LoVo (cell line): ENCODE measurements at regions not wholly inside any gene's neighbourhood (a gene's known extent, or its start where the extent isn't known, plus 50 kb on each side); places are given as distances from the start of the nearest gene placed in this dataset.

ENCODE experiments used
- DNase-seq: peaks from one replicate; pipeline ENCODE4 v3.0.0-alpha.2; 2016; ENCODE audit warnings: low spot score

GRCh38 chr18:2425426-2426317 lies 145.6 kb downstream of the METTL4 start:
- DNase-seq = no peak

DNA sequence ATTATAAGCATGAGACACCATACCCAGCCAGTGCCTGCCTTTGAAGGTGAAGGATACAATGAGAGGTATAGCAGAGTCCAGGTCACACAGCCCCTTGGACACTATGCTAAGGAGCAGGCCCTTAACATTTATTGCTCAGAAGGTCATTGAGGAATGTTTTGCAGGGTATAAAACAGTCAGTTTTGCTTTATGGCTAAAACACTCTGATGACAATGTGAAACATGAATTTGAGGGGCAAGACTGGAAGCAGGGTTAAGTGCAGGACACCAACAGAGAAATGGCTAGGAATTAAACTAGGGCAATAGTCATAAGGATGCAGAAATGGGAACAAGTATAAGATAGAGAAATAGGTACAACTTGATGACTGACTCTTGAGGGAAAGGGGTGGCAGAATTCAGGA lies 141.1 kb downstream of the METTL4 start:
- DNase-seq = no peak

GRCh38 chr18:2431806-2432205 lies 139.5 kb downstream of the METTL4 start:
- no peak for DNase-seq

GRCh38 chr18:2433366-2433765 lies 137.9 kb downstream of the METTL4 start:
- DNase-seq = no peak

GRCh38 chr18:2441544-2441943 lies 129.8 kb downstream of the METTL4 start:
- no peak for DNase-seq

DNA sequence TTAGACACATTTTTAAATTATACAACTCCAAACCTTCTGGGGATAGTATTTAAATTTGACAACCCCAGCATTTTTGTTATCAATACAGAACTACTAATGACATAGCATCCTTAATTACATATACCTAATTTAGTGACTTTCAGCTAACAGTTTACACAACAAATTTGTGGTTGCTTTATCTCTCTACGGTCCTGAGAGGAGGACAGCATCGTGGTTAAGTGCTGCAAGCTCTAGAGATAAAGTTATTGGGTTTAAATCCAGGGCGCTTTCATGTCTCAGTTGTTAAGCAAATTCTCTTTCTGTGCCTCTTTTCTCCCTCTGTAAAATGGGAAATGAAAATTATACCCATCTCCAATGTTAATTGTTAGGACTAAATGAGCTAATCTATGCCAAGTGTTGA lies 129.3 kb downstream of the METTL4 start:
- no peak for DNase-seq

- DNase-seq = no peak
These were observed 128.5 kb downstream of the METTL4 start for GRCh38 chr18:2442726-2443275.

DNA sequence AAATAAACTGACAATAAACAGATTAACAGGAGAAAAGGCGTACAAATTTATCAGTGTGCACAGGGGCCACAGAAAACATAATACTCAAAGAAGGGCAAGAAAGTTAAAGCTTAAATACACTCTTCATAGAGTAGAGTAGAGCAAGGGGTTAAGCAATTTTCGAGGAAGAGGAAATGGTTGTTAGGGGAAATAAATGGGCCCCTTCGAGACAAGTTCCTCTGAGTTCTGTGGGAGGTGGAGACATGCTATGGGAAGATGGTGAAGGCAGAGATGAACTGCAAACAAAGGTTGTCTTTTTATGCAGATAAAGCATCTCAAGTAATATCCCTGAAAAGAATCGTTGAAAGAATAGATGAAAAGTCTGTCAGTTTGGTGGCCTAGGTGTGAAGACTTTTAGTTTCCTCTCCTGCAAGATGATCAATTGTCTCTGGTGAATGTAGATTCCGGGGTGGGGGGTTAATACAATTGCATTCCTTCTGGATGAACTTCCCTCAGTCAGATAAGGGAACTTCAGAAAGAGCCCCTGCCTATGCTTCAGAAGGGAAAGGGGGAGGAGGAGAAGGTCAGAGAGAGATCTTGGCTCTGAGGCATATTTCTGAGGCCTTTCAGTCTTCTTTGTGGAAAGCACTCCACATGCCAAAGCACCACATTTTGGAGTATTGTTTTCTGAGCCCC lies 127.0 kb downstream of the METTL4 start:
- no peak for DNase-seq

GRCh38 chr18:2448565-2449151 lies 122.6 kb downstream of the METTL4 start:
- no peak for DNase-seq

DNA sequence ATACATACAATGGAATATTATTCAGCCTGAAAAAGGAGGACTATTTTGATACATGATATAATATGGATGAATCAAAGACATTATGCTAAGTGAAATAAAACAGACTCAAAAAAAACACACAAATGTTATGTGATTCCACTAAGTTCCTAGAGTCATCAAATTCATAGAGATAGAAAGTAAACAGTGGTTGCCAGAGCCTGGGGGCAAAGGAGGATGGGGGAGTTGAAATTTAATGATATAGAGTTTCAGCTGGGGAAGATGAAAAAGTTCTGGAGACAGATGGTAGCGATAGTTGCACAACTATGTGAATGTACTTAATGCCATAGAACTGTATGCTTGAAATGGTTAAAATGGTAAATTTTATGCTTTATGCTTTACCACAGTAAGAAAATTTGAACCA lies 119.7 kb downstream of the METTL4 start:
- DNase-seq = no peak

DNA sequence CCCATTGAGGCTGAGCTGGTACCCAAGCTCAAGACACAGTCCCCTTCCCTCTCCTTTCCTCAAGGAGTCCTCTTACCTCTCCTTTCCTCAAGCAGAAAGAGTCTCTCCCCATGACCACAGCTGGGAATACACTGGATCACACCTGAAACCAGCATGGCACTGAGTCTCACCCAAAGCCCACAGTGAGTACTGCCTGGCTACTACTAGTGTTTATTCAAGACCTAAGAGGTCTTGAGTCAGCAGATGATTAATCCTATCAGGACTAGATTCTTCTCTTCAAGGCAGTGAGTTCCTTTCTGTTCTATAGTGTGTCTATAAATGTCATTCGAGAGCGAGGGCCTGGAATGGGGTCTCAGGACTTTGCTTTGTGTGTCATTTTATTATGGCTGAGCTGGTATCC lies 111.4 kb downstream of the METTL4 start:
- no peak for DNase-seq

GRCh38 chr18:2466978-2467377 lies 104.3 kb downstream of the METTL4 start:
- DNase-seq = no peak

- no peak for DNase-seq
These were observed 103.3 kb downstream of the METTL4 start for GRCh38 chr18:2468051-2468450.

DNA sequence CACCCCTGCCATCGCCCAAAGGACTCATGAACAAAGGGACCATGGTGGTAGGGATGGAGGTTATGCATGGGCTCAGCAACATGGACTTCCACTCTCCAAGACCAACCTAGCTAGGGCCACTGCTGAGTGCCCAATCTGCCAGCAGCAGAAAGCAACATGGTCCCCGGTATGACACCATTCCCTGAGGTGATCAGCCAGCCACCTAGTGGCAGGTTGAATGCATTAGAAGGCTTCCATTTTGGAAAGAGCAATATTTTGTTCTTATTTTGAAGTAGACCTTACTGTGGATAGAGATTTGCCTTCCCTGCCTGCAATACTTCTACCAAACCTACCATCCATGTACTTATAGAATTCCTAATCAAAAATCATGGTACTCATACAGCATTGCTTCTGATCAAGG lies 99.8 kb downstream of the METTL4 start:
- DNase-seq = no peak

- DNase-seq = no peak
These were observed 92.6 kb downstream of the METTL4 start for GRCh38 chr18:2478662-2479061.

GRCh38 chr18:2480536-2480935 lies 90.8 kb downstream of the METTL4 start:
- no peak for DNase-seq

DNA sequence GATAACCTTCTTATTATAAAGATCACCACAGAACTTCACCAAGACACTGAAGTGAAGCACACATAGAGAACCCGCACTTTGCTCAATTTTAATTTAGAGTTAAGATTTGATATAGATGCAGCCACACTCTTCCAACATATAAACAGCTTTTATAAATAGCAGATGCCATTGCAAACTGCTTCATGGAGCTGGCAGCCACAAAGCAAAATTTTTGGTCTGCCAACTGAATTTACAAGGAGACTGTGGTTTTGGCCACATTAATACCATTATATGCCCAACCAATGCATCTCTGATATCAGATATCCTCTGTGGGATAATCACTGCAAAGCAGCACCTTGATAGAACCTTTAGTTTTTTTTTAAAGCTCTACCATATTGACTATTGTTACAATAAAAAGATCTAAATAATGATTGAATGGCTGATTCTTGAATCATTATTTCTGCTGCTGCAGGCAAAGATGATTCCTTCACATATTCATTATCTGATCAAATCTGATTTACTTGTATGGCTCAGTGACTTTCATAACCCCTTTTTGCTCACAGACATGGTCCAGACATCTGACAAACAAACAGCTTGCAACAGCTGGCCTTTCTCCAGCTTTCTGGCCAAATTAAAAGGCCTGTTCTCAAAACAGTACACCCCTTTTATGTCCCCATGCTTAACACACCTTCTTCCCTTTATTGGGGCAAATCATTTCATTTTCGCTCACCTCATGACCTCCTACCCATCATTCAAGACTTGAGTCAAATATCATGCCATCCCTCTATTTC lies 88.4 kb downstream of the METTL4 start:
- no peak for DNase-seq

GRCh38 chr18:2485983-2486382 lies 85.3 kb downstream of the METTL4 start:
- DNase-seq = no peak

GRCh38 chr18:2486426-2486825 lies 84.9 kb downstream of the METTL4 start:
- no peak for DNase-seq
